ENCODE measurements at regions not wholly inside any gene's neighbourhood (a gene's known extent, or its start where the extent isn't known, plus 50 kb on each side); places are given as distances from the start of the nearest gene placed in this dataset.

DNA sequence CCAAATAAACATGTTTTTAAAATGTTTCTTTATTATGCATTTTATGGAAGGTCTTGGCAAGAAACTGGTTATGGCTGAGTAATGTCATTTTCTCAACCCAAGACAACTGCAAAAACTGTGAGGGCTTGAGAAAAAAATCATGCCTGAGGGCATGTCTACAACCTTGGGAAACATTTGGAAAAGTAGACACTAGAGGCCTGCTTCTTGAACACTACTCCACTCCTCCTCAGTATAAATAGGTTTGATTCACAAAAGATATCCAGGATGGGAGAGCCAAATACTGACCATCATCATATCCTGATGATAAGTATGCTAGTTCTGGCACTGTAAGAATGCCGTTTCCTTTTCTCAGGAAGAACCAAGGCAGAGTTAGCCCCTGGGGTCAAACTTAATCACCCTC lies 71.1 kb downstream of the OSR1 start:
- Histone ChIP-seq H3K18ac (ENCODE audit: low read depth, low read length) (no peak overlapping the region), H4K20me1 (ENCODE audit: insufficient read depth, low read length) (no peaks in the 10 kb centered on the region), H3K14ac (replicated peaks; ENCODE audit: low read depth, low read length) (no peak overlapping the region), H2AK9ac (replicated peaks; ENCODE audit: low read depth, low read length, poor library complexity) (no peak overlapping the region), H2AK5ac (ENCODE audit: low read depth, low read length) (no peak overlapping the region), H2BK5ac (ENCODE audit: low read depth, low read length, poor library complexity, severe bottlenecking) (no peak overlapping the region), H4K91ac (ENCODE audit: insufficient read depth, low read depth, low read length) (no peak overlapping the region), H3K4me3 (ENCODE audit: insufficient read depth, low read depth, low read length) (no peak overlapping the region), H4K8ac (ENCODE audit: low read depth in 2 of 2, low read length in 2 of 2) (no peak overlapping the region), H3K9me1 (ENCODE audit: insufficient read depth, low read length) (0 out of 2 replicates have a peak, but pooled peaks cover 3% of the 10 kb centered on the region), H3K9ac (ENCODE audit: low read depth, low read length) (no peak overlapping the region), H3K9me3 (ENCODE audit: control insufficient read depth, insufficient read depth, low read length) (no peaks in the 10 kb centered on the region), H3K27ac (ENCODE audit: insufficient read depth, low read length) (no peak overlapping the region), H2BK120ac (ENCODE audit: low read depth, low read length) (no peak overlapping the region), H2BK20ac (ENCODE audit: low read depth, low read length) (no peak overlapping the region), H3K36me3 (ENCODE audit: control insufficient read depth, insufficient read depth, low read length) (no peaks in the 10 kb centered on the region), H3K27me3 (ENCODE audit: control insufficient read depth, insufficient read depth, low read length) (no peaks in the 10 kb centered on the region), H4K5ac (ENCODE audit: low read depth, low read length) (no peak overlapping the region), H3K79me1 (ENCODE audit: low read depth in 1 of 2, low read length in 2 of 2) (no peaks in the 10 kb centered on the region), H3K4me1 (ENCODE audit: control insufficient read depth, insufficient read depth, low read length) (no peaks in the 10 kb centered on the region), H3K4me2 (ENCODE audit: low read depth, low read length) (no peak overlapping the region), H3K4ac (ENCODE audit: low read depth, low read length) (no peak overlapping the region), H2BK15ac (ENCODE audit: low read depth, low read length) (no peak overlapping the region), H2AFZ (replicated peaks; ENCODE audit: low read length, poor library complexity) (no peak overlapping the region), H3K23ac (ENCODE audit: low read depth, low read length) (no peak overlapping the region), H3K56ac (ENCODE audit: extremely low read depth, insufficient read depth, low read length) (no peak overlapping the region)
- ATAC-seq (ENCODE audit: low read depth): no peak
- in situ Hi-C loops (cut with MboI; ENCODE audit: low sequenced_read_pairs): no loop called here
- no TSS peak for BruUV-seq (replicated peaks)
- peak; percentile 12 for DNase-seq
- dilution Hi-C loops (cut with HindIII; ENCODE audit: low sequenced_read_pairs, unreplicated experiment): no loop called here
- WGBS, 2 experiments (ENCODE audit: extremely low coverage in 2 of 2, insufficient read length in 1 of 2): 100% methylated on average over 1 of the region's 1 CpG; no CpG with 5 or more reads in 1 of the 2 experiments
- intact Hi-C loops (cut with micrococcal nuclease): no loop called here
- CTCF ChIA-PET: no interaction called here
- POLR2A ChIA-PET (ENCODE audit: unreplicated experiment): no interaction called here
- no peak for TF ChIP-seq FOS (IDR thresholded peaks at IDR 0.05; ENCODE audit: low read depth, low read length)
- no peak for TF ChIP-seq MAFK (IDR thresholded peaks at IDR 0.05; ENCODE audit: low read depth, low read length)
- no peak for TF ChIP-seq ELK1 (IDR thresholded peaks at IDR 0.05; ENCODE audit: borderline replicate concordance, low read depth, low read length)
- no peak for TF ChIP-seq RAD21 (IDR thresholded peaks at IDR 0.05; ENCODE audit: low read length)
- TF ChIP-seq RCOR1 (IDR thresholded peaks at IDR 0.05; ENCODE audit: insufficient replicate concordance, low read length): no peak
- TF ChIP-seq CEBPB (IDR thresholded peaks at IDR 0.05; ENCODE audit: low read depth, low read length): no peak
- no peak for TF ChIP-seq CTCF (conservative IDR thresholded peaks at IDR 0.05; ENCODE audit: low read depth, low read length)
- no peak for TF ChIP-seq MXI1 (IDR thresholded peaks at IDR 0.05; ENCODE audit: borderline replicate concordance, low read depth, low read length)
- TF ChIP-seq NFE2L2 (IDR thresholded peaks at IDR 0.05; ENCODE audit: low read depth, low read length): no peak
- no peak for TF ChIP-seq BHLHE40 (IDR thresholded peaks at IDR 0.05; ENCODE audit: low read depth, low read length)
- no peak for TF ChIP-seq POLR2A (IDR thresholded peaks at IDR 0.05; ENCODE audit: low read depth, low read length)
- no peak for TF ChIP-seq SMC3 (IDR thresholded peaks at IDR 0.05; ENCODE audit: low read depth, low read length)
- TF ChIP-seq, protein P1, sequence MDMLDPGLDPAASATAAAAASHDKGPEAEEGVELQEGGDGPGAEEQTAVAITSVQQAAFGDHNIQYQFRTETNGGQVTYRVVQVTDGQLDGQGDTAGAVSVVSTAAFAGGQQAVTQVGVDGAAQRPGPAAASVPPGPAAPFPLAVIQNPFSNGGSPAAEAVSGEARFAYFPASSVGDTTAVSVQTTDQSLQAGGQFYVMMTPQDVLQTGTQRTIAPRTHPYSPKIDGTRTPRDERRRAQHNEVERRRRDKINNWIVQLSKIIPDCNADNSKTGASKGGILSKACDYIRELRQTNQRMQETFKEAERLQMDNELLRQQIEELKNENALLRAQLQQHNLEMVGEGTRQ (IDR thresholded peaks at IDR 0.05; ENCODE audit: low read depth, low read length): no peak
- no peak for TF ChIP-seq MAZ (IDR thresholded peaks at IDR 0.05; ENCODE audit: borderline replicate concordance, low read depth, low read length)

All from IMR-90 (cell line).